Aorta (tissue), 5 donors: ENCODE measurements at regions not wholly inside any gene's neighbourhood (a gene's known extent, or its start where the extent isn't known, plus 50 kb on each side); places are given as distances from the start of the nearest gene placed in this dataset.

Source experiments
- ATAC-seq: fragments of 200-7000 bp; cut with Tn5 transposase; one replicate; pipeline ENCODE4 v1.9.1; 2022; ENCODE audit warnings: moderate library complexity; ENCODE audit not compliant: low FRiP score
- DNase-seq, 2 donors: peaks; one replicate each; pipeline ENCODE4 v3.0.0-alpha.2; 2020
- H3K27ac ChIP-seq, 2 donors: one replicate each; pipeline ENCODE4 v1.5.1; 2013; ENCODE audit warnings: low read length in 2 of 2, mild to moderate bottlenecking in 2 of 2, moderate library complexity in 2 of 2, control low read depth in 1 of 2, inconsistent platforms in 1 of 2, low read depth in 1 of 2
- H3K27me3 ChIP-seq, 2 donors: one replicate each; pipeline ENCODE4 v1.6.1; 2013; ENCODE audit warnings: control low read depth in 1 of 2, low read length in 1 of 2, mild to moderate bottlenecking in 1 of 2, moderate library complexity in 1 of 2; ENCODE audit not compliant: insufficient read depth in 2 of 2, control insufficient read depth in 1 of 2
- H3K36me3 ChIP-seq, 2 donors: one replicate each; pipeline ENCODE4 v1.6.1; 2013; ENCODE audit warnings: control low read depth in 1 of 2, low read length in 1 of 2, mild to moderate bottlenecking in 1 of 2; ENCODE audit not compliant: insufficient read depth in 2 of 2, control insufficient read depth in 1 of 2
- H3K4me1 ChIP-seq, 2 donors: one replicate each; pipeline ENCODE4 v1.6.1; 2013; ENCODE audit warnings: low read length in 2 of 2, control low read depth in 1 of 2, mild to moderate bottlenecking in 1 of 2, moderate library complexity in 1 of 2; ENCODE audit not compliant: insufficient read depth in 2 of 2, control insufficient read depth in 1 of 2
- H3K4me3 ChIP-seq, 2 donors: one replicate each; pipeline ENCODE4 v1.5.1; 2013; ENCODE audit warnings: low read length in 2 of 2, control low read depth in 1 of 2, mild to moderate bottlenecking in 1 of 2
- H3K9me3 ChIP-seq: one replicate; pipeline ENCODE4 v1.6.1; 2013; ENCODE audit warnings: mild to moderate bottlenecking, low read length; ENCODE audit not compliant: control insufficient read depth
- WGBS, 2 donors: extraction: QIAGEN DNeasy Blood & Tissue Kit; methylation state at CpG; one replicate each; pipeline ENCODE4 v1.1.7; 2013; 5-methylcytosine and 5-hydroxymethylcytosine counted together
- intact Hi-C, 2 donors: fragments of 100-400 bp; cut with DNase I; formaldehyde crosslinking; loops; one replicate each; pipeline versions ENCODE4 v1.14.2 to v1.15.0; 2022
- donor health status: healthy with polysubstance abuse.
- donor health status: Bipolar disorder and iron deficiency.
- donor health status: DM: no; HTN: no; CAD: no.
- donor health status: DM: no; HTN: no; CAD: no.
- donor health status: DM: yes; HTN: yes; CAD: no.

- H3K4me3 ChIP-seq: no peak overlapping the region
- H3K27me3 ChIP-seq: peaks cover 0 to 2% of the 10 kb centered on the region in 2 donors
- DNase-seq: no peak
- H3K36me3 ChIP-seq: no peaks in the 10 kb centered on the region
- intact Hi-C loops: no loop called here
- no peak for ATAC-seq
- H3K4me1 ChIP-seq: no peaks in the 10 kb centered on the region
- H3K27ac ChIP-seq: no peak overlapping the region
- H3K9me3 ChIP-seq: no peaks in the 10 kb centered on the region
- 73 to 77% methylated on average over 4 of the region's 4 CpGs for WGBS, 2 donors
Observed at GRCh38 chr16:13291591-13292333, 390.4 kb downstream of the SHISA9 start.

- intact Hi-C loops: no loop called here
- Histone ChIP-seq H3K9me3 (no peaks in the 10 kb centered on the region), H3K4me3 (no peak overlapping the region), H3K27me3 (peaks cover 0 to 2% of the 10 kb centered on the region in 2 donors), H3K27ac (no peak overlapping the region), H3K36me3 (no peaks in the 10 kb centered on the region), H3K4me1 (no peaks in the 10 kb centered on the region)
- ATAC-seq (no peak), DNase-seq (no peak)
- 85% methylated on average over 4 of the region's 4 CpGs for WGBS, 2 donors
Observed at GRCh38 chr16:13296206-13296605, 394.8 kb downstream of the SHISA9 start.

- Histone ChIP-seq H3K36me3 (no peaks in the 10 kb centered on the region), H3K4me1 (no peaks in the 10 kb centered on the region), H3K27me3 (peaks cover 0 to 2% of the 10 kb centered on the region in 2 donors), H3K27ac (no peak overlapping the region), H3K9me3 (no peaks in the 10 kb centered on the region), H3K4me3 (no peak overlapping the region)
- DNase-seq (no peak), ATAC-seq (no peak)
- intact Hi-C loops: no loop called here
- WGBS, 2 donors: 47 to 63% methylated on average over 5 of the region's 5 CpGs
Observed at GRCh38 chr16:13298666-13299065, 397.3 kb downstream of the SHISA9 start.

DNA sequence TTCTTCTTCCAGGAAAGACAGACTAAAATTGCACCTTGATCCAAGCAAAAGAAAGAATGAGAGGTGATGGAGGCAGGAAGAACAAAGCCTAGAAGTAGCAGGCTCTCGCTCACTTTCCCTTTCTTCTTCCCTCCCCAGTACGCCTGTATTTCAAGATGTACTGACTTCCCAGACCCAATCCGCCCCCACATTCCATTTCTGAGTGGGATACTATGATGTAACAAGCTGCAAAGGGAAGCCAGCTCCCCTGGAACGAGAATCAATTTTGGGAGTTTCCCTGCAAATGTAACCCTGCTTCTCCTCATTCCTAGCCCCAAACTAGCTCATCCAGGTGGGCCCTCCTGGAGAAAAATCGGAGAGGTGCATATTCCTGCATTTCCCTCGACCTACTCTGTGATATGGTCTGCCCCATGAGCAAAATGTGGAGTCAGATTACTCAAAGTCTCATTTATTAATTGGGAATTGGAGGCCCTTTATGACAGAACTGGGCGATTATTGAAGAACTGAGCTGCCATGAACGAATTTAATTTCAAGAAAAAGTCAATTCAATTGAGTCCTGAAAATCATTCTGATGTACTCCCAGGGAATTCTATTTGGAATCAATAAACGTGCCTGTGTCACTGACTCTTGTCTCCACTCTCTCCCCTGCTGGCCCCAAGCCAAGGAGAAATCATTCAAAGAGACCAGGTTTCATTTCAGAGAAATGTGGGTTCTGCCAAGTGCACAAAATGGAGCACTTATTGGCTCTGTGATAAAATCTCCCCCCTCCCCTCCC is 398.9 kb downstream of the SHISA9 start:
- 57 to 61% methylated on average over 9 of the region's 9 CpGs for WGBS, 2 donors
- Histone ChIP-seq H3K4me3 (no peak overlapping the region), H3K9me3 (no peaks in the 10 kb centered on the region), H3K27ac (no peak overlapping the region), H3K4me1 (no peaks in the 10 kb centered on the region), H3K27me3 (peaks cover 0 to 1% of the 10 kb centered on the region in 2 donors), H3K36me3 (no peaks in the 10 kb centered on the region)
- intact Hi-C loops: no loop called here
- DNase-seq: no peak
- ATAC-seq: no peak

DNA sequence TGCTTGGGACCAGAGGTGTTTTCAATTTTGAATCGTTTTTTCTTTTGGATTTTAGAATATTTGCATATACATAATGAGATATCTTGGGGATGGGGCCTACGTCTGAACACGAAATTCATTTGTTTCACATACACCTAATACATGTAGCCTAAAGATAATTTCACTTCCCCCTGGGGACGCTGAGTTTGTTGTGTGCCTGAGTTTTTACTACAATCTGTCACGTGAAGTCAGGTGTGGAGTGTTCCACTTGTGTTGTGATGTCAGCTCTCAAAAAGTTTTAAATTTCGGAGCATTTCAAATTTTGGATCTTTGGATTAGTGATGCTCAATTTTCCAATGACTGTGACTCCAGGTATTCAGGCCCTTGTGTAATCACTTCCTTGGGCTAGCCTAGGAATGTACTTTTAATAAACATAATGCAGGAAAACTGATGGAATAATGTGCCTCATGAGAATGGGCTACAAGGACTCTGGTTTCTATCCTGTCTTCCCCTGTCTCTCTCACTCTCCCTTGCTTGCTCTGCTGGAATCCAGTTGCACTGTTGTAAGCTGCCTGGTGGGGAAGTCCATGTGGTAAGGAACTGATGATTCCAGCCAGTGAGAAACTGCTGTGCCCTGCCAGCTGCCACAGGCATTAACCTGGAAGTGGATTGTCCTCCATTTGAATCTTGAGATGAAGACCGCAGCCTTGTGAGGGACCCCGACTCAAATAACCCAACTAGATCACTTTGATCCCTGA is 403.8 kb downstream of the SHISA9 start:
- Histone ChIP-seq H3K27ac (no peak overlapping the region), H3K27me3 (no peaks in the 10 kb centered on the region), H3K9me3 (no peaks in the 10 kb centered on the region), H3K4me3 (no peak overlapping the region), H3K36me3 (no peaks in the 10 kb centered on the region), H3K4me1 (no peaks in the 10 kb centered on the region)
- DNase-seq: no peak
- ATAC-seq: no peak
- 69 to 72% methylated on average over 8 of the region's 8 CpGs for WGBS, 2 donors
- intact Hi-C loops: no loop called here

GRCh38 chr16:13306161-13306995 is 405.0 kb downstream of the SHISA9 start:
- DNase-seq (no peak), ATAC-seq (no peak)
- no peaks in the 10 kb centered on the region for H3K9me3 ChIP-seq
- intact Hi-C loops: no loop called here
- no peaks in the 10 kb centered on the region for H3K4me1 ChIP-seq
- H3K27me3 ChIP-seq: no peaks in the 10 kb centered on the region
- no peak overlapping the region for H3K27ac ChIP-seq
- H3K4me3 ChIP-seq: no peak overlapping the region
- WGBS, 2 donors: 37 to 61% methylated on average over 2 of the region's 2 CpGs
- no peaks in the 10 kb centered on the region for H3K36me3 ChIP-seq

DNA sequence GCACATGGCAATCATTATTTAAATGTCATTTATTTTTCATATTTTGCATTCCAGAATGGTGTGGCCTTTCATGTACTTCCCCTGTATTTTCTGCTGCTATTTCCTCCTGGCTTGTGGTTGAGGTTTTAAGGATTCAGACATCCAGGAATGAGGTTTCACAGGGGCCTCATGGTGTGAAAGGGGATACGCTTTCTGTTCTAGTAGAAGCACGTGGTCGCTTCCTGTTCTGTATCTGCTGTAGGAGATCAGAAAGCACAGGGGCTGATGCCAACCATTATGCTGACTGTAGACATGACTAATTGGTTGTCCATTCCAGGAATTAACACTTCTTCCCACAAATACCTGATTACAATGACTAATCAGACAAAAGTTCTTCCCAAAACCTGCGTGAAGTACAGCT is 405.9 kb downstream of the SHISA9 start:
- Histone ChIP-seq H3K36me3 (no peaks in the 10 kb centered on the region), H3K4me1 (no peaks in the 10 kb centered on the region), H3K4me3 (no peak overlapping the region), H3K27ac (no peak overlapping the region), H3K9me3 (no peaks in the 10 kb centered on the region), H3K27me3 (no peaks in the 10 kb centered on the region)
- DNase-seq: no peak
- 45 to 46% methylated on average over 4 of the region's 4 CpGs for WGBS, 2 donors
- no peak for ATAC-seq
- intact Hi-C loops: no loop called here

DNA sequence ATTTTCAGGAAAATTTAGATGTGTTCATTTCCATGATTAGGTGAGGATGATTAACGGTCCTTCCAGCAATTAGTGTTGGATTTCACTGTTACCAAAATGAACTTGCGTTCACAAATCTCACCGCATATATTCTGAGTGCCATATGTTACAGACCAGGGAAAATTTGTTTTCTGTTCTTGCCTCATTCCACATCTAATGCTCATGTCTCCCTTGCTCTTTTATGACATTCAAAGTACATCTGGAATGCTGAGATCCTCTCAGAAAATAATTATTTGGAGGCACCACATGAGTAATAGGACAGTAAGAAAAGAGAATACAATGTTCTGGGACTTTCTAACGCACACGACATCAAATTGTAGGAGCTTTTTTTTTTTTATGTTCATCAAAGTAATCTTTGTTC is 406.5 kb downstream of the SHISA9 start:
- no peak for ATAC-seq
- H3K4me3 ChIP-seq: no peak overlapping the region
- H3K4me1 ChIP-seq: no peaks in the 10 kb centered on the region
- no peaks in the 10 kb centered on the region for H3K36me3 ChIP-seq
- H3K9me3 ChIP-seq: no peaks in the 10 kb centered on the region
- DNase-seq: no peak
- H3K27ac ChIP-seq: no peak overlapping the region
- H3K27me3 ChIP-seq: no peaks in the 10 kb centered on the region
- WGBS, 2 donors: 85 to 86% methylated on average over 5 of the region's 5 CpGs
- intact Hi-C loops: no loop called here
